8988T (cell line): ENCODE measurements at regions not wholly inside any gene's neighbourhood (a gene's known extent, or its start where the extent isn't known, plus 50 kb on each side); places are given as distances from the start of the nearest gene placed in this dataset.
A peak's percentile ranks its signal among the peaks of the same experiment; 100 is the strongest.
"Not testable (repeated sequence)": the region's sequence is repeated elsewhere in the genome, so short reads cannot be mapped to it uniquely, and the experiment has no call there.

ENCODE experiments used
- DNase-seq: peaks from one replicate; pipeline ENCODE4 v3.0.0; 2011

DNA sequence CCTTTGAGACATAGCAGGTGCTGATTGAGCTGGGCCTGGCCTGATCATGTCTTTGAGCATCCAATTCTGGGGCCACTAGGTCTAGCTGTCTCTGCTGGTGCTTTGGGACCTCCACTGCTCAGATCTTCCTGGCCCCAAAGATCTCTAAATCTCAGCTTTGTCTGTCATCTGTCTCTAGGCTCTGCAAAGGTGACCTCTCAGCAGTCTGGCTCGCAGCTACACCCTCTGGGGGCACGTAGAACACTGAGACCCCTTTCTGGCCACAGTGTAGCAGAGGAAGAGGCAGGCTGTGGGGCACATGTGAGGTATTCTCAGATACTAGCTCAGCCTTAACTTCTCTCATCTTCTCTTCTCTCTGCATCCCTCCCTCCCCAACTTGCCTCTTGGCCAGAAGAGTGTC is 298.1 kb upstream of the PLGLB1 start:
- not testable (repeated sequence) for DNase-seq

DNA sequence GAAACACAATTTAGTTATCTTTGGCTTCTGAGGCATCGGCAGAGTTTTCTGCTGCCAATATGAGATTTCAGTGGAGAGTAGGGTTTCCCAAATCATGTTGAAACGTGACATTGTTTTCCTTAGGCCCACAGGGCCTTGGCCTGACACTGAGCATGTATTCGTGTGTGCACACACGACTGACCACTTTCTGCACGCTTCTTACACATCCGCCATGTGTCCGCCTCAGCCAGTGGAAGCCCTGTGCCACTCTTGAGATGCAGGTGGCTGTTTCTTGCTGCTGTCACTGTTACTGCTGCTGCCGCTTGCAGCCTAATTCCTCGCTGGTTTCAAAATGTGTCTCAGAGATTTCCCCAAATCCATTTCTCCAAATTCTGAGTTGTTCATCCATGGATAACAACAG is 299.6 kb upstream of the PLGLB1 start:
- not testable (repeated sequence) for DNase-seq

GRCh38 chr2:87324335-87325041 is 302.8 kb upstream of the PLGLB1 start:
- DNase-seq = not testable (repeated sequence)

DNA sequence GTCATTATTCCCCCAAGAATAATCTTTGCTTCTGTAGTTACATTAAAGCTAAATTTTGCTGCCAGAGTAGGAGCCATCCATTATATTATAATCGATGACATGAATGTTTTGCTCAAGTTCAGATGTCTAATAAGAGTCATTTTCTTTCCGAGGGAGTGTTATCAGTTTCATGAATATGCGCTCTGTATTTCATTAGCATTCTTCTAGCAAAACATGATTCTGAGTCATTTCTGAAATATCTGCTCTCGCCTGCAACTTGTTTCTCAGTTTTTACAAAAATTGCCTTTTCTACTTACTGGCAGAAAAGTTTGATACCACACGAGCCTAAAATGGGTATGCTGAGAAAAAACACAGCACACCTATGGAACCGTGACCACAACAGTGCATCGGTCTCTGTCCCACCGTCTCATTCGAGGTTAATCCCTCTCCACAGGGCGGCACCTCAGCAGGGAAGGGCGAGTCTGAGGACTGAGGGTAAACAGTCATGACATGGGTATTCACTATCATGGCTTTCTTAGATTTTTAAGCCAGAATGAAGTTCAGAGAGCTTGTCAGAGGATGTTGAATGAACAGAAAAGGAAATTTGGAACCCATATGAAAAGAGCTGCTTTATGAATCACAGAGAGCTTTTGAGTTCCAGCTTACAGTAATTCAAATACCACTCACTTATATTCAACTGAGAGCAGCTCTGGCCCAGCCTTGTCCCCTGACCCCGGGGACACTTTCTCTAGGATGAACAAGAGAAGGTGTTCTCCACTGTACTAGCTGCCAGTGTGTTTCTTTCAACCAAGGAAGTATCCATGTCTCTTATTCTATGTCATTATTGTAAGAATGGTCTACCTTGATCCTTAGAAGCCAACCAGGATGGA is 303.6 kb upstream of the PLGLB1 start:
- DNase-seq = not testable (repeated sequence)

GRCh38 chr2:87325911-87326294 is 304.3 kb upstream of the PLGLB1 start:
- not testable (repeated sequence) for DNase-seq

GRCh38 chr2:87326754-87327153 is 305.1 kb upstream of the PLGLB1 start:
- DNase-seq = not testable (repeated sequence)

GRCh38 chr2:87327648-87328371 is 306.2 kb upstream of the PLGLB1 start:
- DNase-seq = not testable (repeated sequence)

DNA sequence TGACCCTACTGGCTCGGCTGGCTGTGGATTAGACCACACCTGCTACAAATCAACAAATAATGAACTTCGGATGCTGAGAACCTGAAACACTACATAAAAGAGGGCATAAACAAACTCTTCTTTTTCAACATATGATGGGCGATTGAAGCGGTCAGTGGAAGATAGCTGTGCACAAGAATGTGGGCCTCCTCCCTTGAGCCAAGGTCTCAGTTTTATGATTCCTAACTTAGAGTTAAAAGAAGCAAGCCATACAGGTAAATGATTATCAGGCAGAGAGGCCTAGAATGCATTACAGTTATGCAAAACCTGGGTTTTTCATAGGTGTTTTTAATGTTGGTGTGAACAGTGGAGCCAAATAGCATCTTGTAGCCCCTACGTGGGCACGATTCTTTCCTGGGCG is 307.9 kb upstream of the PLGLB1 start:
- DNase-seq = not testable (repeated sequence)

DNA sequence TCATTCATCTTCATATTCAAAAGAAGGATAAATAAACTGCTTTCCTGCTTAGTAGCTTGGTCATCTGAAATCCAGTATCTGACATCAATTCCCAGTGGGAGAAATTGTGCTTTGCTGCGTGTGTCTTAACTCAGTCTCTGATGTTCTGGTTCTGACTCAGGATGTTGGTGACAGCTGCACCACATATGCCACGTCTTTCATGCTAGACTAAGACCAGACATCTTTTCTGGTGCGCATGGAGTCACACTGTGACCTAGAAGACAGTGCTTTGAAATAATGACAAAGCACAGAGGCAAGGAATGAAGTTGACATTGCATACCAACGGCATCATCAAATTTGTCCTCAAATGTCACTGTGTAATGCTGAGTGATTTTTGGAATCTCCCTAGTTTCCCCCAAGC is 308.8 kb upstream of the PLGLB1 start:
- not testable (repeated sequence) for DNase-seq

DNA sequence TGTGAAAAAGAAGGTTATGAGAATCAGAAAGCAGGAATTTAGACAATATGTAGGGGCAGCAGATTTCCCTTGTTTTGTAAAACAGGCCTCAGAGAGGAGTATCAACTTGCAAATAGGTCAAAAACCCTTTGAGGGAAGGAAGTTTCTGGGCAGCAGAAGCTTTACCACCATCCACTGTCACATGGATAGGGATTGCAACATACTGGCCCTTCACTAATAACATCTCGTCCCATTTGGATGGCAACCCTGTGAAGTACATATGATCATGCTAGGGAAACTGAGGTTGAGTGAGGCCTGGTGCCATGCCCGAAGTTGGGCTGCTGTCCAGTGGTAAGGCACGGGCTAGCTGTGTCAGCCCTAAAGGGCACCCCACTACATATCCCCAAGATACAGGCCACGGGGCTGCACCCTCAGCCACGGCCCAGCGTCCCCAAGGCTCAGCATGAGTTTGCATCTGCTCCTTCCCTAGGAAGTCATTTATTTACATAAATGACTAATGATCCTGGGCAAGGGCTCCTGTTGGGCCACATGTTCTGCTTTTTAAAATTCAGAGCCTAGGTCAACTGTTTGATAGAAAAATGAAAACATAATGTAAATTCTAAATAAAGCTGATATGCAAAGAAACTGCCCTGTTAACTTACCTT is 310.4 kb upstream of the PLGLB1 start:
- not testable (repeated sequence) for DNase-seq

DNA sequence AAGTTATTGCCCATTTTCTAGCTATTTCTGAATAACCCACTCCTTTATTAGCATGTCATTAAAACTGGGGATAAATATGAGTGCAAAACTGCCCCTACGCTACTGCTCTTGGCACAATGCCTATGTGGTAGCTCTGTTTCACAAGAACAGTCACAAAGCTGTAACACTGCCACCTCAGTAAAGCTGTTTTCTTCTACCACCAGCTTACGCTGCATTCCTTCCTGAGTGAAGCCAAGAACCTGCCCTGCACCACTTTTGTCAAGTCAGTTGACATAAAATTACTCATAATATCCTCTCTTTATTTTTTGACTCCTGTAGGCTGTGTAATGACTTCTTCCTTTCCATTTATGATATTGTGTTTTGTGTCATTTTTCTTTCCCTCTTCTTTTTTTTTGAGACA is 313.2 kb upstream of the PLGLB1 start:
- not testable (repeated sequence) for DNase-seq

- not testable (repeated sequence) for DNase-seq
Observed at GRCh38 chr2:87338998-87339397, 317.4 kb upstream of the PLGLB1 start.

GRCh38 chr2:87341601-87342014 is 320.0 kb upstream of the PLGLB1 start:
- not testable (repeated sequence) for DNase-seq

DNA sequence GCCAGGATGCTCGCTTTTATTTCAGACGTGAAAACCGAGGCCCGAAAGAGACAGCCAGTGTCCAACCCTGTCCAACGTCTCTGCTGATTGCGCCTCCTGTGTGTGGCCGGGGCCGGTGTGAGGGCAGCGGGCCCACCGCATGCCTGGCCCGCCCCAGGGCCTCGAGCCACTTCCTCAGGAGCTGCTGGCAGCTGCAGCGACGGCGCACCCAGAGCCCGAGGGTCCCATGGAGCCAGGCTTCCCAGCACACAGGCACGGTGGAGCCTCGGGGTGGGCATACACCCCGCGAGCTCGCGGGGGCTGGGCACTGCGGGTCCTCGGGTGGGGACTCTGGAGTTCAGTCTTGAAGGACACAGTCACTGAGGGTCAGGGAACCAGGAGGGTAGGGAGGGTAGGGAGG is 320.5 kb upstream of the PLGLB1 start:
- DNase-seq = not testable (repeated sequence)

- DNase-seq = peak; percentile 13
Observed at GRCh38 chr2:87343347-87343746, 321.7 kb upstream of the PLGLB1 start.

DNA sequence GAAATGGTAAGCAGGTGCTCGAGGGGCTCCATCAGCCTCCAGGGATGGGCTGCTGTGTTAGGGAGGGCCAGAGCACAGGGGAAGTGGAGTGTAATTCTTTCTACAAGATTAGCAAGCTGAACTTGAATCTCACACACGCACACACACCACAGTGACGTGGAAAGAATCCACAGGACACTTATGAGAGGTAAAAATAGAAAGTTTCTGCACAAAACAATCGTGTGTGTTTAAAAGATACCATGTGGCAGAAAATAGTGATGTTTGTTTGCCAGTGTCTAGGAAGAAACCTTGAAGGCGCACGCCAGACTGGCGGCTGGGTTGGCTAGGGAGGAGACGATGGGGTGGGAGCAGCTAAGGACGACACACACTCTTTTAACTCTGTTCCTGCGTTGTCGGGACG is 323.6 kb upstream of the PLGLB1 start:
- not testable (repeated sequence) for DNase-seq

DNA sequence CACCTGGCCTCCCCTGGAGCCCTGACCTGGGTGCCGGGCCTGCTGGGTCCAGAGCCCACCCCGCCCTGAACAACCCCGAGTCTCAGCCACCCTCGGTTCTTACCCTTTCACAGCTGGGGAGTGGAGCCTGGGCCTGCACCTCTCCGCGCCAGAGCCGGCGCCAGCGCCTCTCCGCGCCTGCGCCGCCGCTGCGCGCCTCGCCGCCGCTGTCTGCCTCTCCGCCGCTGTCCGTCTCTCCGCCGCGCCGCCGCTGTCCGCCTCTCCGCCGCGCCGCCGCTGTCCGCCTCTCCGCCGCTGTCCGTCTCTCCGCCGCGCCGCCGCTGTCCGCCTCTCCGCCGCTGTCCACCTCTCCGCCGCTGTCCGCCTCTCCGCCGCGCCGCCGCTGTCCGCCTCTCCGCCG is 326.9 kb upstream of the PLGLB1 start:
- DNase-seq = not testable (repeated sequence)

- DNase-seq = not testable (repeated sequence)
Observed at GRCh38 chr2:87349006-87349405, 327.4 kb upstream of the PLGLB1 start.

DNA sequence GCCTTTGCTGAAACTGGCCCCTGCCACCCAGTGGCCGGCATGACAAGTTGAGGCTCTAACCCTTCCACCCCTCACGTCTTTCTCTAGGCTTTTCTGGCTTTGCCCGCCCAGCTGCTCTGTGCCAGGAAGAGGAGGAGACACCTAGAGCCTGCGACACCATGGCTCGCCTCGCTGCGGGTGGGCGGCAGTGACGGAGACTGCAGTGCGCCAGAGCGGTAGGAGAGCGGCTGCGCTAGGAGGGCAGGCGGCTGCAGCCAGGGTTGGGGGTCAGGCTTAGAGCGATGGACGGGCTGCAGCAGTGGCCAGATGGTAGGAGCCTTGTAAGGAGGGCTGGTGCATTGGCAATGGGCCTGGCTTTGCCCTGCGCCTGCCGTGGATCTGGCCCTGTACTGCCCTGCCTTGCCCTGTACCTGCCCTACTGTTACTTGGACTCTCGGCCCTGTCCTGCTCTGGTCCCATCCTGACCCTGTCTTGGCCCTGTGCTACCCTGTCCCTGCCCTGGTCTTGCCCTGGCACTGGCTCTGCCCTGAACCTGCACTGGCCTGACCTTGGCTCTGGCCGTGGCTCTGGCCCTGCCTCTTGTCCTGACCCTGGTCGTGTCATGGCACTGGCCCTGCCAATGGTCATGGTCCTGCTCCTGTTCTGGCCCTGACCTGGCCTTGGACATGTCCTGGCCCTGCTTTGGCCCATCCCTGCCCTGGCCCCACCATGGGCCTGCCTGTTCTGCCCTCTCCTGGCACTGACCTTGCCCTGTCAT is 330.7 kb upstream of the PLGLB1 start:
- DNase-seq = not testable (repeated sequence)

DNA sequence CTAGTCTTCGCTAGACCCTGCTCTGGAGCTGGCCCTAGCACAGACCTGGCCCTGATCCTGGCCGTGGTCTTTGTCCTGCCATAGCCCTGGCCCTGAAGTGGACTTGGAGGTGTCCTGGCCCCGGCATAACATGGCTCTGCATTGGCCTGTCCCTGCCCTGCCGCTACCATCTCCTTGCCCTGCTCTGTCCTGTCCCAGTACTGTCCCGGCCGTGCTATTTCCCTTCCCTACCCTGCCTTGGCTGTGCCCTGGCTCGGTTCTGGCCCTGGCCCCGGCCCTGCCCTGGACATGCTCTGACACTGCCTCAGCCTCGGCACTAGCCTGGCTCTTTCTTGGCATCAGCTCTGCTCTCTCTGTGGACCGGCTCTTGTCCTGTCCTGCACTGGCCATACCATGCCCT is 331.8 kb upstream of the PLGLB1 start:
- not testable (repeated sequence) for DNase-seq

DNA sequence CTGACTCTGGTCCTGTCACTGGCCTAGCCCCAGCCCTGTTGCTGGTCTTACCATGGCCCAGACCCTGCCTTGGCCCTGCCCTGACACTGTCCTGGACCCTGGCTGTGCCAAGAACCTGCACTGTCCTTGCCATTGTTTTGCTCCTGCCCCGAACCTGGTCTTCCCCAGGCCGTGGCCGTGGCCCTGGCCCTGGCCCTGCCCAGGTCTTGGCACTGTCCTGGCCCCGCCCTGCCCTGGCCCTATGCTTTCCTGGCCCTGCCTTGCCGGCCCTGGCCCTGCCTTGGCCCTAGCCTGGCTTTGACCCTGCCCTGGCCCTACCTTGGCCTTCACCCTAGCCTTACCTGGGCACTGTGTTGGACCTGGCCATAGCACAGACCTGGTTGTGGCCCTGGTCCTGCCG is 332.5 kb upstream of the PLGLB1 start:
- not testable (repeated sequence) for DNase-seq

DNA sequence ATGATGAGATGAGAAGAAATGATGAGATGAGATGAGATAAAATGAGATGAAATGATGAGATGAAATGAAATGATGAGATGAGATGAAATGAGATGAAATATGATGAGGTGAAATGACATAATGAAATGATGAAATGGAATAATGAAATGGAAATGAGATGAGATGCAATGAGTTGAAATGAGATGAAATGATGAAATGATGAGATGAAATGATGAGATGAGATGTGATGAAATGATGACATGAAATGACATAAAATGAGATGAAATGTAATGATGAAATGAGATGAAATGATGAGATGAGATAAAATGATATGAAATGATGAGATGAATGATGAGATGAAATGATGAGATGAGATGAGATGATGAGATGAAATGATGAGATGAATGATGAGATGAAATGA is 338.6 kb upstream of the PLGLB1 start:
- DNase-seq = not testable (repeated sequence)
